GM21447 (cell line): ENCODE measurements at regions not wholly inside any gene's neighbourhood (a gene's known extent, or its start where the extent isn't known, plus 50 kb on each side); places are given as distances from the start of the nearest gene placed in this dataset.

ENCODE experiments used
- ATAC-seq: cut with Tn5 transposase; IDR thresholded peaks from one replicate; pipeline ENCODE4 v1.9.1; 2021; ENCODE audit not compliant: unreplicated experiment

DNA sequence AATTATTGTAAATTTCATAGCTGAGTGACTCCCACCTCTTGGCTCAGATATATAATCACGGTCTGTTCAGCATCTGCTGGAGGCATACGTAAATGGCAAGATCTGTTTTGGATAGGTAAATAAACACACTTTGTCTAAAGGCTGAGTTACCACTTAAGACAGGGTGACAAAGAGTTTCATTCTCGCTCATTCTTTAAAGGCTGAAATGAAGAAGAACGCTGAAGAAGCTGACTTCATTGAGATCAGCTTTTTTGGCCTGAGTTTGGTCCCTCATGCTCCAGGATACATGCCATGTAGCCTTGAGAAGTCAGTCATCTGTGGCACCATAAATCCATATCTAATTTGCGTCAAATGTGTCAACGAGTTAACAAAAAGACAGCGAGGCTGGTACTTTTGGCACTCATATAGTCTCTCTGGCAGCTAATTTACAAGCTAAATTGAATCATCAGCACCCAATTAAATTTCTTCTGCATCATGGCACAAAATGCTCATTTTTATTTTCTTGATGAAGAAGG, 309.9 kb downstream of the GPAM start:
- ATAC-seq = no peak

DNA sequence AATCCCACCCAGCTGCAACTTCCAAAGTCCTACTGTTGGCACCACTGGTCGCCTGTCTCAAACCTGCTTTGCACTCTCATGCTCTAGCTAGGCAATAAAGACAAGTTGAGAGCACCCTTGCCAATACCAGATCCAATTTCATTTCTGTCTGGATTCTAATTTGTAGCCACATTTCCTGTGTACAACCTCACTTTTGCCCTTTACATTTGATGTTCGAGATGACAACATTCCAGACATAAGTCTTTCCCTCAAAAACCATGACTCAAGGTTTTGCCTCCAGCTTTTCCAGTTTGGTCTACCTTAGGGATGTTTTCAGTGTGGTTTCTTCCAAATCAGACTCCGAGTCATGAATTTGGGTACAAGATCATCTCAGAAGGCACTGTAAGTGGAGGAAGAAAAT, 309.0 kb downstream of the GPAM start:
- no peak for ATAC-seq

DNA sequence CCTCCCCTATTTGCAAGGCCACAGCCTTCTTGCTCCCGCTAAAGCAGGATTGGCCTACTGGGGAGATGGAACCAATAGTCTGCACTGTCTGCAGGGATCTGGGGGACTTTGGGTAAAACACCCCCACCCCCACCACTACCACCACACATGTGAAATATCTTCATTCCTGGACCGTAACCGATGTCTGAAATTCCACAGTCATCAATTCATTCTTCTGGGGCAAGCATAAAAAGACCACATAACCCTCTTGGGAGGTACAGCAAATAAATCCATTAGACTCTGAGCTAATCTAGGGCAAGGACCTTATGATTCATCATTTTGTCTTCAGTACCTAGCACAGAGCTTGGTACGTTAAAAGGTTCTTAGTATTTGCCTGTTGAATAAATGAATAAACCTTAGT, 307.8 kb downstream of the GPAM start:
- ATAC-seq = no peak

DNA sequence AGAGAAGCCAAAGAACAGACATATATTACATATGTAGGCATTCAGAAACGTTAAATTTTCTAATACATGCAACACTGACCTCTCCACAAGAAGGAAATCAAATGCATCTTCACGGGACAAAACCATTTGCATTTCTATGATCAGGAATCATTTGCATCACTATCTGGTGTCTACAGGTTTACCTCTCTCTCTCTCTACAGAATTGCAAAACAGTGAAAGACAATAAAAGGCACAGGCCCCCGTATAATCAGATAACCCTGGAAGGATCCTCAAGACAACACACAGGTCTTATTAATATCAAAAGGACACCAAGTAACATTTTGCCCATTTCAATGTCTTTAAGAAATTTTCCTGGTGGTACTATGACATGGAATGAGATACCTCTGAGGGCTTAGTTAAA, 306.3 kb downstream of the GPAM start:
- ATAC-seq = no peak

DNA sequence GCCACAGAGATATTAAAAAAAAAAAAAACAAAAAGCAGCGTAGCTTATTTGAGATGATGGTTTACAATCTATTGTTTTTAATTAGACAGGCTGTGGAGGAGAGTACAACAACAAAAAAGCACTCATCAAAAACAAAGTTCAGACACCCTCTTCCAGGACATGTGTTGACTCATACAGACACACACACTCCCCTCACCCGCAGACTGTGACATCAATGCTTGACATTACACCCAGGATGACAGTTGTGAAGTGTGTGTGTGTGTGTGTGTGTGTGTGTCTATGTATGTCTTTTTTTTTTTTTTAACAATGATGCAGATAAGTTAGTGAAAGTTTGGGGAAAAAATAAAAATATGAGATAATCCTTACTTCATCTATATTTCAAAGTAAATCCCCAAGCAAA, 303.6 kb downstream of the GPAM start:
- ATAC-seq = no peak

DNA sequence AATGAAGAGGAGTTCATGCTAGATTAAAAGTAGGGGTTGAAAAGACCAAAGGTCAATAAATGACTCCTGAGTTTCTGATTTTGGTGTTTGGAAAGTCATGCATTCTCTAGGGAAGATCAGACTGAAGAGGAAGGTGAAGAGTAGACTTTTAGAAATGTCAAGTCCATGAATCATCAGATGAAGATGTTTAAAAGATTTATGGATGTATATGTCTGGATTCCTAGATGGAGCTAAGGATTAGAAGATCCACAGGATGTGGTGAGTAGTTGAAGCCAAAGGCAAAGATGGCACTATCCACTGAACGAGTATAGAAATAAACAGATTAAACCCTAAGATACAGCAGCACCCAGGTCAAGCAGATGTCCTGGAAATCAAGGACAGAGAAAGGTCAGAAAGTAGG, 298.5 kb downstream of the GPAM start:
- ATAC-seq = no peak

DNA sequence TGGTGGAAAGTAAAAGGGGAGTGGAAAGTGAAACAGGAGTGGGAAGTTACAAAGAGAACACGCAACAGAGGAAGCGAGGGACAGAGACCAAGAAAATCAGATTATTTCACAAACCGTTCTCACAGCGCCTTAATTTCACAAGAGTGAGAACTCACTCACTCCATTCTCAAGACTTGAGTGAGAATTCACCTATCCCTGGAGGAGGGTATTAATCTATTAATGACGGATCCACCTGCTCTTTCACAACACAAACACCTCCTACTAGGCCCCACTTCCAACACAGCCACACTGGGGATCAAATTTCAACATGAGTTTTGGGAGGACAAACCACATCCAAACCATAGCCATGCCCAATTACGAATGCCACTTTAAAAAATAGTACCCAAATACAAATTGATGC, 297.6 kb downstream of the GPAM start:
- ATAC-seq = no peak

DNA sequence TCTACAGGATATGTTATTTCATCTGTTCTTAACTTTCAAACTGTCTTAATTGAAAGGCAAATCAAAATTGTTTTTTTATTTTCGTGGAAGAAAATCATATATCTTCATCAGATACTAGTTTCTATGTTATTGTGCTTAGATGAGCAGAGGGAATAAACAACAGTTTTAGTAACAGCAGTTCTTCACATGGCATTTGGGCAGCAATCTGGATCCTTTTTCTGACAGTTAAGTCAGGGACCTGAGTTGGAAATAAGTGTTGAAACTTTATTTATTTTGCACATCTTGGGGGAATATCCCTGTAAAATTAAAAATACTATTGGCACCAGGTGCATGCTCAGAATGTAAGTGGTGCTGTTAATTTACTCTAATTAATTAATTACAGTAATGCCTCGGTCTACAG, 296.3 kb downstream of the GPAM start:
- ATAC-seq = no peak

DNA sequence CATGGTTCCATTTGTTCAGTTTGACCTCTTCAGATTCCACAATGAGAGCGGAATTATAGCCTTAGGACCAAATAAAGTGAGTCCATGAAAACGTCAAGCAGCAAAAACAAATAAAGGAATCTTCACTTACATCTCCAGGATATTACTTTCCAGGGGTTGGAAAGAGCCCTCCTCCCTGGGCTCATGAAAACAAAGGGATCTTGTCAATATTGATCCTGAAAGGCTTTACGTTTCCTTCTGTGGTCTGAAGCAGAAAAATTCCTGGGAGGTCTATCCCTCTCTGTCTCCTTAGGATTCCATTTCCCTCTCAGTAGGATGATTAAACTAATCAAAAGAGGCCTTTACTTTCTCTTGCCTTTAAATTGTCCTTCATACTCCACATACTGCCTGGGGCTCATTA, 293.5 kb downstream of the GPAM start:
- ATAC-seq = no peak

DNA sequence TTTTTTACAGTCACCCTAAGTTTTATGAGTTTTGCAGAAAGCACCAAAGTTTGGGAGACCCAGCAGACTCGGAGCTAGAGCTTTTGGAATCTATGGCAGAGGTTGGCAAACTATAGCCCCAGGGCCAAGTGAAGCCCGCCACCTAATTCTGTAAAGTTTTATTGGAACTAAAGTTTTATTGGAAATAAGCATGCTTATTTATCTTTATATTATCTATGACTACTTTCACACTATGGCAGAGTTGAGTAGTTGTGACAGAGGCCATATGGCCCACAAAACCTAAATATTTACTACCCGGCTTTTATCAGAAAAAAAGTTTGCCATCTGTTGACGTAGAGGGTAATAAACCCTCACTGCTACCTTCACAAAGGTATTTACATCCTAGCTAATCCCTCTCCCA, 267.6 kb downstream of the GPAM start:
- ATAC-seq = no peak

DNA sequence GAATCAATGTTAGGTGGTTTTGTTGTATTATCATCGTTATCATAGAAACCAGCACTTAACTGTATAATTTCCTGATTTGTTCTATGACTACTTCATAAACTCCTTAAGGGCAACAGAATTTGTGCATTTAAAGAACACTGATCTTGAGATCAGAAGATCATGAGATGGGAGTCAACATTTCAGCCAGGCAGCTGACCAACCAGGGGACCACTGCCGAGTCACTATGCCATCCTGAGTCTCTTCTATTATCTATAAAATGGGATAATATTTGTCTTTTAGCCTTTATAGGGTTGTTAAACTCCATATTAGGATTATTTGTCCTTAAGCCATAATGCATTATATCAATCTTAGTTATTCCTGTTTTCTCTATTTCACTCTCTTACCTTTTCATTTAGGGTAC, 261.7 kb downstream of the GPAM start:
- ATAC-seq = no peak

DNA sequence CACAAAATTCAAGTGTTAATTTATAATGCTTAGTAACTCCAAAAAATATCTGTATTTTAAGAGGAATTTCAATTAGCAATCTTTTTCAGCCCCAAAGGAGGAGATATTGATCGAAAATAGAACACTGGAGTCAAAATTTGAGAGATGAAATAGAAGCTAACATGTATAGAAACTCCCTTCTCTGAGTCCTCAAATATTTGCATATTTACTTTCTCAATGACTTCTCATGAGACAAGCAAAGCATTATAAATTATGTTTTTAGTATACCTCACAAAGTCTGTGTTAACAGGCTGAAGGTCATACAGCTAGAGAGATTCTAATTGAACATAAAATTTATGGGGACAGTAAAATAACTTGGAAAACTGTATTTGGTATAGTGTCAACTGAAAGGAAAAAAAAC, 260.5 kb downstream of the GPAM start:
- no peak for ATAC-seq

DNA sequence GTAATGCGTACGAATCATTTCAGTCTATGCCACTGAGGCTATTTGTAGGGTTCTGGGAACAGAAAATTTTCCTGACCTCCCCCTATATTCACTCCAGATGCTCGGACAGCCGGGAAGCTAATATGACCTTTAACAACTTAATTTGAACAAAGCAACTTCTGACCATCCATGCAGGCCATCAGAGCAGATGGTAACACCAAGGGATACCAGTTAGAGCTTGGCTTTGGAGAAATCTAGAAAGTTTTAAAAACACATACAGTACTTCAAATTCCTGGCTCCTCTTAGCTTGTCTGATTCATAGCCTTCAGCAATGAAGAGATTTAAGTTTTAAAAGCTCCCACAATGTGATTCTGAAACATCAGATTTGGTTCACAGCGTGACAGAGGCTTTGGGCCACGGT, 257.3 kb downstream of the GPAM start:
- ATAC-seq = no peak

DNA sequence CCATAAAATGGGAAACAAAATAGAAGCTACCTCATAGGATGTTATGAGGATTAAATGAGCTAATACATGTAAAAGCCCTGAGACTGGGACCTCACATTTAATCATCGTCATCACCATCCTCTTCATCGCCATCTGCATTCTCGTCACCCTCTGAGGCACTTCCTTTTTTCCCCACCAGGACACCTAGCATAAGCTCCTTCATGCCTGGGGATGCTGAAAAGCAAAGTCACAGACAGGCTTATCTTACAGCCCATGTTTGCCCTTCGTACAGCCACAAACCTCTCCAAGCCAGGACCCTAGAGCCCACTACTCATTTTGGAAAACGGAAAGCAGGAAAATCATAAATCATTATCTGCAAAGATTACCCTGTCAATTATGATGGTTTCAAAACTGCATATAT, 249.6 kb downstream of the GPAM start:
- no peak for ATAC-seq

DNA sequence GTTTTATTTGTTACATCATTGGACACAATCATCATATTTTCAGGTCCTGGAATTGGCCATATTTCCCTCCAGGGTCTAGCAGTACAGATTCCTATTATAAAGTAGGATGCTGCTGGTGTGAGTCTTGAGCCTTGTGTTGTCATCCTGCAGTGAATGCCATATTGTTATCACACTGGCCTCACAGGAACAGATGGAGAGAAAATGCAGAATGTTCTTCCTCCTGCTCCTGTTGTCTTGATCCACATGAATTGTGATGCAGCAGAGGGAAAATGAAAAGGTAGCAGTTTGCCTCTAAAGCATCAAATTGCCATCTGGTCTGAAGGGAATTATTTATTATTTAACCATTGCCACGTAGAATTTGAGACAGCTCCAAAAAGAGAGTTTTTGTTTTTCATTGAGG, 248.6 kb downstream of the GPAM start:
- no peak for ATAC-seq

DNA sequence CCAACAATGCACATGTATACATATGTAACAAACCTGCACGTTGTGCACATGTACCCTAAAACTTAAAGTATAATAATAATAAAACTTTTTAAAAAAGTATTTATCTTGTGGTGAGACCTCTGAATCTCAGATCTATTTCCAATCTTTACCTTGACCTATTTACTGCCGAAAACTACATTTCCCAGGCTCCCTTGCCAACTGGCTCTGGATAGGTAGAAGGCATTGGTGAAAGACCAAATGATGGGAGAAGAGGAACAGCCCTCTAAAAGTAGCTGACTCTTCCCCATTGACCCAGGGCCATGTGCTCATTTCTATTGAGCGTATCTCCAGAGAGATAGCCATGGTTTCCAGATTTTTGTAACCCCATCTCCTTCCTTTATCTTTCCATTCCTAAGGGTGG, 247.4 kb downstream of the GPAM start:
- ATAC-seq = no peak

DNA sequence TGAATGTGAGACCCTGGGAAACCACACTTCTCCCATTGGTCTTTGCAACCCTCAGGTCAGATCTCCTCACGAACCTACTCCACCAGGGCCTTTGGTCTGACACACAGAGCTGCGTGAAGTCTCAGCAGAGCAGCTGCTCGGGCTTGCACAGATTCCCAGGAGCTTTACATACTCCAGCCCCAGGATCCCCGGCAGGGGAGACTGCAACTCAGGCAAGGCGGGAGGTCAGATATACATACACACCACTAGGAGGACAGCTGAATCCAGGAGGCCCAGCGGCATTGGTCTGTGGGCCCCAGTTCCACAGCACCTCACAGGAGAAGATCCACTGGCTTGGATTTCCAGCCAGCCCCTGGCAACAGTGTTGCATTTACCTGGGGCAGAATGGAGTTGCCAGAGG, 239.2 kb downstream of the GPAM start:
- no peak for ATAC-seq

DNA sequence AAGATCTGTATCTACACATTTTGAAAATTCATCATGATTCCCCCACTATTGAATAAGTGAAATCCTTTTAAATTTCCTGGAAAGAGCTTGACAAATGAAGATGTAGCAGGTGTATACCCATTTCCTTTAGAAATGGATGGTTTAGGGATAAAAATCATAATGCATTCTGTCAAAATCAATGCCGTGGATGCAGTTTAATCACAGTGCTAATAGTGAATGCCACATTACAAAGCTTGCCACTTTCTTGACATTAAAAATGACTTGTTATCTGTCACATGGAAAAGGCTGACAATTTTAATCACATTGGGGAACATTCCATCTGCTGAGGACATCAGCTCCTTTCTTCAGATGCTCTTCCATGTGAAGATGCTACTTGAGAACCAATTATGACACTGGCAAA, 229.6 kb downstream of the GPAM start:
- ATAC-seq = no peak

DNA sequence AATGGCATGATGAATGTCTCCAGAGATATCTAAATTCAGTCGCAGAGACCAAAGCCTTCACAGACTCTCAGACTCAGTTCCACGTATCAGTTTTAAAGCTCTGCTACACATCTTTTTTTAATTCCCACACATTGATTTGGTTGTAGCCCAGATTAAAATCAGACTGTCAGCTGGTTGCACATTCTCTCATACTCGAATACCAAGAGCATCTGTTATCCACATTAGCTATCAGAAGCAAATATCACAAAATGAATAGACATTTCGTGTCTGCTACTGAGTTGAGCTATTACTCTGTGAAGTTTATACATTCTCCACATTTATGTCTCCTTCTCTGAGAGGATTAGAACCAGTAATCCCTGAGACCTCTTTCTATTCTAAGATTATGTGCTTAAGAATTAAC, 229.2 kb downstream of the GPAM start:
- ATAC-seq = no peak

DNA sequence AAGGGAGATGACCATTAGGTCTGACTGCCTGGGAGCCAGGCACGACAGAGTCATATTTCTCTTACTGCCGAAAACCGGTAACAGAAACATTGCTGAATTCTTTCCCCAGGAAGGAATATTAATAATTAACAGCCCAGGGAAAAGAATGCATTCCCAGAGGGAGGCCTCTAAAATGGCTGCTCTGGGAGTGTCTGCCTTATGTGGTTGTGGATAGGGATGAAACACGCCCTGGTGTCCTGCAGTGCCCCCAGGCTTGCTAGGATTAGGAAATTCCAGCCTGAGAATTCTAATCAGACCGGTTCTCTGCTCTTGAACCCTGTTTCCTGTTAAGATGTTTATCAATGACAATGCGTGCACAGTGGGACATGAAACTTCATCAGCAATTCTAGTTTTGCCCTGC, 226.7 kb downstream of the GPAM start:
- no peak for ATAC-seq

DNA sequence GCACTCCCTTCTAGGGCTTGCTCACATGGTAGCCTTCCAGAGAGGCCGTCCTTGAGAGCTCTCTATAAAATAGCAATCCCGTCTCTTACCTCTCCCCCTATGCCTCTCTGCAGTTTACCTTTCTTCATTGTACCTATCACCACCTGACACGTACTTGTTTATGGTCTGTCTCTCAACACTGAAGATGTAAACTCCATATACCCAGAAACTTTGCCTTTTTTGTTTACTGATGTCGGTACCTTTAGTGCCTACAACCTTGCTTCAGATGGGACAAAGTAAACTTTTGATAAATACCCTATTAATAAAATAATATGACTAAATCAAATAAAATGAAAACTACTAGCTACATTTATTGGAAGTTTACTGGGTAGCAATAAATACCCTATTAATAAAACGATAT, 220.6 kb downstream of the GPAM start:
- ATAC-seq = no peak

DNA sequence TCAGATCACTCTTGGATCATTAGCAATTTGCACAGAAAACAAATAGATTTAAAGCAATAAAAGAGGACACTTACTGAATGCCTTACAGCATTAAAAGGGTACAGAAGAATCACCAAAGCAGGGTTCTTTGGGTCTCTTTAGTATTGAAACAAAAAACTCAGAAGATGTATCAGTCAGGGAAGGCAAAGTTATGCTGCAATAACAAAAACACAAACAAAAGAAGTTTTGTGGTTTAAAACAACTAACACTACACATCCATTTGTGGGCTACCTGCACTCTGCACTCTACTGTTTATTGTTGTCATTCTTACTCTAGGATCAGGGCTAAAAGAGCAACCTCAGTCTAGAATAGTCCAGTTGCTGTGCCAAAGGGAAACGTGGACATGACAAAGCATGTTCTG, 216.4 kb downstream of the GPAM start:
- ATAC-seq = no peak

DNA sequence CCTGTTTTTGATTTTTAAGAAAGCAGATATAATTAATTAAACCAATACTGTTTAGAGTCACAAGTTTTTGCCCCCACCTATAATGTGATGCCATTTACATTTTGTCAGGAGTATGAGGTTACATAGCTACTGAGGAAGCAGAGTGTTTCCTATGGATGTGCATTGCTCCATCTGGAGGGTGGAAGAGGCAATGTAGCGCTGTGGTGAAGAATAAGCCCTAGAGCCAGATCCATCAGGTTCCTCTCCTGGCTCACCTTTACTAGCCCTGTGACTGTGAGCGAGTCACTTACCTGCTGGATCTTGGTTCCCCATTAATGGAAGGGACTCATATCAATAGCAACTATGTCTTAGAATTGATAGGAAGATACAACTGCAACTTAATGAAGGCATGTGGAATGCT, 216.0 kb downstream of the GPAM start:
- ATAC-seq = no peak

DNA sequence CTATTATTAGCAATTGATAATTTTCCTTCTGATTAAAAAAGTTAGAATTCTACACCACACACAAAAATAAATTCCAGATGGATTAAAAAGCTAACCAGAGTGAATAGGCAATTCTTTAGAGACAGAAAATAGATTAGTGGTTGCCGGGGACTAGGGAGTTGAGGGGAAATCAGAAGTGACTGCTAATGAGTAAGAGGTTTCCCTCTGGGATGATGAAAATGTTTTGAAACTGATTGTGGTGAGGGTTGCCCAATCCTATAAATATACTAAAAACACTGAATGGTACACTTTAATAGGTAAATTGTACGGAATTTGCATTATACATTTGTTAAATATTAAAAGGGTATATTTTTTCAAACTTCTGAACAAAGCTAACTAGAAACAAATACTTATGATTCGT, 214.9 kb downstream of the GPAM start:
- ATAC-seq = no peak
